HG02610 (cell line): ENCODE measurements at regions not wholly inside any gene's neighbourhood (a gene's known extent, or its start where the extent isn't known, plus 50 kb on each side); places are given as distances from the start of the nearest gene placed in this dataset.
"Not testable (repeated sequence)": the region's sequence is repeated elsewhere in the genome, so short reads cannot be mapped to it uniquely, and the experiment has no call there.

Experiments used
- ATAC-seq: cut with Tn5 transposase; IDR thresholded peaks from one replicate; pipeline ENCODE4 v1.9.1; 2021; ENCODE audit warnings: mild to moderate bottlenecking, moderate library complexity; ENCODE audit not compliant: unreplicated experiment

GRCh38 chr3:76505202-76505845 is 534.6 kb upstream of the ROBO2 start:
- no peak for ATAC-seq

GRCh38 chr3:76509179-76509830 is 530.6 kb upstream of the ROBO2 start:
- ATAC-seq = no peak

- no peak for ATAC-seq
These were observed 525.1 kb upstream of the ROBO2 start for GRCh38 chr3:76514836-76515235.

GRCh38 chr3:76523337-76523736 is 516.6 kb upstream of the ROBO2 start:
- no peak for ATAC-seq

- no peak for ATAC-seq
These were observed 514.2 kb upstream of the ROBO2 start for GRCh38 chr3:76525726-76526125.

GRCh38 chr3:76527773-76528172 is 512.1 kb upstream of the ROBO2 start:
- no peak for ATAC-seq

GRCh38 chr3:76532158-76532822 is 507.6 kb upstream of the ROBO2 start:
- ATAC-seq = no peak

- ATAC-seq = not testable (repeated sequence)
These were observed 506.2 kb upstream of the ROBO2 start for GRCh38 chr3:76533710-76534109.

- peak; percentile 43 for ATAC-seq
These were observed 502.0 kb upstream of the ROBO2 start for GRCh38 chr3:76537857-76538256.

GRCh38 chr3:76547674-76548073 is 492.2 kb upstream of the ROBO2 start:
- no peak for ATAC-seq

GRCh38 chr3:76550522-76551201 is 489.2 kb upstream of the ROBO2 start:
- no peak for ATAC-seq

GRCh38 chr3:76551739-76552138 is 488.2 kb upstream of the ROBO2 start:
- no peak for ATAC-seq

- no peak for ATAC-seq
These were observed 487.2 kb upstream of the ROBO2 start for GRCh38 chr3:76552653-76553052.

- ATAC-seq = no peak
These were observed 485.2 kb upstream of the ROBO2 start for GRCh38 chr3:76554707-76555106.

GRCh38 chr3:76561494-76562236 is 478.2 kb upstream of the ROBO2 start:
- no peak for ATAC-seq

- no peak for ATAC-seq
These were observed 474.2 kb upstream of the ROBO2 start for GRCh38 chr3:76565496-76566210.

- ATAC-seq = no peak
These were observed 473.7 kb upstream of the ROBO2 start for GRCh38 chr3:76566211-76566534.

- ATAC-seq = no peak
These were observed 473.0 kb upstream of the ROBO2 start for GRCh38 chr3:76566904-76567303.

- no peak for ATAC-seq
These were observed 469.4 kb upstream of the ROBO2 start for GRCh38 chr3:76570436-76571057.

GRCh38 chr3:76576201-76576600 is 463.7 kb upstream of the ROBO2 start:
- ATAC-seq = no peak
